ENCODE measurements at regions not wholly inside any gene's neighbourhood (a gene's known extent, or its start where the extent isn't known, plus 50 kb on each side); places are given as distances from the start of the nearest gene placed in this dataset.

DNA sequence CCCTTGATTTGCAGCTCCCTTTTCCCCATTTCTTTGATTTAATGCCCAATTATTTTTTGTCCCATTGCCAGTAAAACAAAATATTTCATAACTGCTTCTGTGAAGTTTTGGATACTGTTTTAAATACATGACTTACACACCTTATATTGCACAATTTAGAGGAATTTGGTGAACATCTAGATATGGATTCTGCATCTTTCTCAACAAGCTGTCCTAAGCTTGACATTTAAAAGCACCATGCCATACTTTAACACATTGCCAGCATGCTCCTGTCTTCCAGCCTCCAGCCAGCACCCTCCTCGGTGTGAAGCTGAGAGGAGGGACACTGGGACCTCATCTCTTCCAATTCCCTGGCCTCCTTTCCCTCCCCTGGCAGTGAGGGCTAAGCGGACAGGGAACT, 167.6 kb downstream of the SEC16B start:
- TF ChIP-seq POLR2A (IDR thresholded peaks at IDR 0.05; ENCODE audit: extremely low read depth, insufficient read length), result no peak
- TF ChIP-seq, protein P1, sequence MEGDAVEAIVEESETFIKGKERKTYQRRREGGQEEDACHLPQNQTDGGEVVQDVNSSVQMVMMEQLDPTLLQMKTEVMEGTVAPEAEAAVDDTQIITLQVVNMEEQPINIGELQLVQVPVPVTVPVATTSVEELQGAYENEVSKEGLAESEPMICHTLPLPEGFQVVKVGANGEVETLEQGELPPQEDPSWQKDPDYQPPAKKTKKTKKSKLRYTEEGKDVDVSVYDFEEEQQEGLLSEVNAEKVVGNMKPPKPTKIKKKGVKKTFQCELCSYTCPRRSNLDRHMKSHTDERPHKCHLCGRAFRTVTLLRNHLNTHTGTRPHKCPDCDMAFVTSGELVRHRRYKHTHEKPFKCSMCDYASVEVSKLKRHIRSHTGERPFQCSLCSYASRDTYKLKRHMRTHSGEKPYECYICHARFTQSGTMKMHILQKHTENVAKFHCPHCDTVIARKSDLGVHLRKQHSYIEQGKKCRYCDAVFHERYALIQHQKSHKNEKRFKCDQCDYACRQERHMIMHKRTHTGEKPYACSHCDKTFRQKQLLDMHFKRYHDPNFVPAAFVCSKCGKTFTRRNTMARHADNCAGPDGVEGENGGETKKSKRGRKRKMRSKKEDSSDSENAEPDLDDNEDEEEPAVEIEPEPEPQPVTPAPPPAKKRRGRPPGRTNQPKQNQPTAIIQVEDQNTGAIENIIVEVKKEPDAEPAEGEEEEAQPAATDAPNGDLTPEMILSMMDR (IDR thresholded peaks at IDR 0.05; ENCODE audit: low read depth, low read length), result no peak
